KMS-11 (cell line): ENCODE measurements at regions not wholly inside any gene's neighbourhood (a gene's known extent, or its start where the extent isn't known, plus 50 kb on each side); places are given as distances from the start of the nearest gene placed in this dataset.

ENCODE experiments used
- H2AFZ ChIP-seq: fragments of 200-600 bp; sonication (generic); 2 replicates; pipeline ENCODE4 v1.6.1; 2016; ENCODE audit warnings: antibody characterized with exemption, mixed run types, low read depth
- H3K27ac ChIP-seq: fragments of 200-600 bp; sonication (generic); 2 replicates; pipeline ENCODE4 v1.6.1; 2016; ENCODE audit warnings: mild to moderate bottlenecking, mixed run types
- H3K27me3 ChIP-seq: fragments of 200-600 bp; sonication (generic); 2 replicates; pipeline ENCODE4 v1.6.1; 2017; ENCODE audit warnings: mild to moderate bottlenecking, low read depth, mixed run types, moderate library complexity; ENCODE audit not compliant: insufficient read depth
- H3K36me3 ChIP-seq: fragments of 200-600 bp; sonication (generic); 2 replicates; pipeline ENCODE4 v1.6.1; 2017; ENCODE audit warnings: mild to moderate bottlenecking, mixed run types; ENCODE audit not compliant: insufficient read depth
- H3K4me1 ChIP-seq: fragments of 200-600 bp; sonication (generic); 2 replicates; pipeline ENCODE4 v1.6.1; 2016; ENCODE audit warnings: mild to moderate bottlenecking, low read depth, mixed run types; ENCODE audit not compliant: poor library complexity, severe bottlenecking
- H3K4me2 ChIP-seq: fragments of 200-600 bp; sonication (generic); 2 replicates; pipeline ENCODE4 v1.7.0; 2016; ENCODE audit warnings: mild to moderate bottlenecking, mixed run types
- H3K4me3 ChIP-seq: fragments of 200-600 bp; sonication (generic); IDR thresholded peaks from 2 replicates; pipeline ENCODE4 v1.6.1; 2017; ENCODE audit warnings: low read depth, low read length, mixed read lengths; ENCODE audit not compliant: insufficient read depth
- H3K79me2 ChIP-seq: fragments of 200-600 bp; sonication (generic); 2 replicates; pipeline ENCODE4 v1.6.1; 2016; ENCODE audit warnings: low read depth, mixed run types; ENCODE audit not compliant: insufficient read depth
- H3K9ac ChIP-seq: fragments of 200-600 bp; sonication (generic); 2 replicates; pipeline ENCODE4 v1.6.1; 2016; ENCODE audit warnings: mild to moderate bottlenecking, mixed run types
- H4K20me1 ChIP-seq: fragments of 200-600 bp; sonication (generic); 2 replicates; pipeline ENCODE4 v1.6.1; 2016; ENCODE audit warnings: mild to moderate bottlenecking, mixed run types; ENCODE audit not compliant: insufficient read depth
- TF ChIP-seq, protein P1 (sequence below): fragments of 200-600 bp; sonication (generic); conservative IDR thresholded peaks from 2 replicates; pipeline ENCODE4 v1.6.1; 2017; ENCODE audit warnings: low read depth, mild to moderate bottlenecking, antibody characterized with exemption, low read length, moderate library complexity, mixed read lengths

DNA sequence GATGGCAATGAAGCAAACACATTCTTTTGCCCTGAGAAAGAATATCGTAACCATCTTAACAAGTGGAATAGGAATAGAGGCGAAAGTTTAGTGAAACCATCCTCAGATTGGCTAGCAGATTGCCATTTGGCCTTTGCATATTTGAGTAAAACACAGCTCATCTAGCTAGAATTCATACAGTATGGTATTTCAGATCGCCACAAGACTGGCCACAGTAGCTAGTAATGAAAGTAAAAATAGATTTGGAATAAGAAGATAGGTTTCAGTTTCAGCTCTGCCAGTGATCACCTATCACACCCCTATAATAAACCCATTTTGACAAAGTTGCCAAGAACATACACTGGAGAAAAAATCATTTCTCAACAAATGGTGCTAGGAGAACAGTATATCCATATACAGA, 294.9 kb downstream of the LRRIQ3 start:
- Histone ChIP-seq H3K27me3 (no peaks in the 10 kb centered on the region), H4K20me1 (no peaks in the 10 kb centered on the region), H3K4me1 (peaks cover 11% of the 10 kb centered on the region), H3K27ac (no peak overlapping the region), H3K36me3 (no peaks in the 10 kb centered on the region), H3K4me3 (no peak overlapping the region), H2AFZ (no peak overlapping the region), H3K4me2 (no peak overlapping the region), H3K79me2 (no peaks in the 10 kb centered on the region), H3K9ac (no peak overlapping the region)
- TF ChIP-seq, protein P1, sequence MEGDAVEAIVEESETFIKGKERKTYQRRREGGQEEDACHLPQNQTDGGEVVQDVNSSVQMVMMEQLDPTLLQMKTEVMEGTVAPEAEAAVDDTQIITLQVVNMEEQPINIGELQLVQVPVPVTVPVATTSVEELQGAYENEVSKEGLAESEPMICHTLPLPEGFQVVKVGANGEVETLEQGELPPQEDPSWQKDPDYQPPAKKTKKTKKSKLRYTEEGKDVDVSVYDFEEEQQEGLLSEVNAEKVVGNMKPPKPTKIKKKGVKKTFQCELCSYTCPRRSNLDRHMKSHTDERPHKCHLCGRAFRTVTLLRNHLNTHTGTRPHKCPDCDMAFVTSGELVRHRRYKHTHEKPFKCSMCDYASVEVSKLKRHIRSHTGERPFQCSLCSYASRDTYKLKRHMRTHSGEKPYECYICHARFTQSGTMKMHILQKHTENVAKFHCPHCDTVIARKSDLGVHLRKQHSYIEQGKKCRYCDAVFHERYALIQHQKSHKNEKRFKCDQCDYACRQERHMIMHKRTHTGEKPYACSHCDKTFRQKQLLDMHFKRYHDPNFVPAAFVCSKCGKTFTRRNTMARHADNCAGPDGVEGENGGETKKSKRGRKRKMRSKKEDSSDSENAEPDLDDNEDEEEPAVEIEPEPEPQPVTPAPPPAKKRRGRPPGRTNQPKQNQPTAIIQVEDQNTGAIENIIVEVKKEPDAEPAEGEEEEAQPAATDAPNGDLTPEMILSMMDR: no peak

DNA sequence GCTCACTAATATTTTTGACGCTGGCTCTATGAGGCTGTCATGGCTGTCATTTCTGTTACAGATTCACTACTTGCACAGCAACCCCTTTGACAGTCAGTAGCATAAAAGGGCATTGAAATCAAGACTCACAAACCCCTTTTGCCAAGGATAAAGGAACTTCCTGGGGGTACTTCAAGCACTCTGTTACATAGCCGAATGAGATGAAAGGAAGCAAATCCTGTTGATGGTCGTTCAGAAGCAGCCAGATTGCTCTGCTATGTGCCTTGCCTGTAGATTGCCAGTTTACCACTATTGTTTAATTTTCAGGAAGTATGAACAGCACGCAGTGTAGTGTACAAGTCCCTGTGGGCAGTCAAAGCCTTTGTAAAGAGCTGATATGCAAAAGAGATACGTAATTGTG, 296.2 kb downstream of the LRRIQ3 start:
- H3K79me2 ChIP-seq: no peaks in the 10 kb centered on the region
- no peaks in the 10 kb centered on the region for H3K27me3 ChIP-seq
- H3K4me3 ChIP-seq: no peak overlapping the region
- H2AFZ ChIP-seq: no peak overlapping the region
- TF ChIP-seq, protein P1: no peak
- no peak overlapping the region for H3K4me2 ChIP-seq
- H4K20me1 ChIP-seq: no peaks in the 10 kb centered on the region
- H3K36me3 ChIP-seq: no peaks in the 10 kb centered on the region
- H3K9ac ChIP-seq: no peak overlapping the region
- peaks cover 11% of the 10 kb centered on the region for H3K4me1 ChIP-seq
- no peak overlapping the region for H3K27ac ChIP-seq

DNA sequence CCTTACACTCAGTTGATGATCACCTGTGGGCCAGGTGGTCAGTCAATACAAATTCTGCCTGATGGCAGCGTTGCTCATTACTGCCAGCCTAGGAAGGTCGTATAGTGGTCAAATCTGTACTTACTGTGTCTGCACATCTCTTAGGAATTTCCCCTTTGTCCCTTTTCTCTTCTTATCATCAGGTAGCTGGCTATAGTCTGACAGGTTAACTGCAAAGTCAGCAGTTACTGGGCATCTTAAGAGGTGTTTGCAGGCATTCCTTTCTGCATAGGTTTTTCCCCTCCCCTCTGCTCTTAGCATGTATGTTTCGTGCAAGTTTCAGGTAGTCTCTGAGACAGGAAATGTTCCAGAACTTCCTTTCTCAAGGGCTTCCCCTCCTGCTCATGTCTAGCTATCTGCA, 298.7 kb downstream of the LRRIQ3 start:
- Histone ChIP-seq H3K4me2 (no peak overlapping the region), H3K9ac (no peak overlapping the region), H3K27me3 (no peaks in the 10 kb centered on the region), H3K4me1 (peaks cover 11% of the 10 kb centered on the region), H2AFZ (no peak overlapping the region), H3K36me3 (no peaks in the 10 kb centered on the region), H4K20me1 (no peaks in the 10 kb centered on the region), H3K4me3 (no peak overlapping the region), H3K27ac (no peak overlapping the region), H3K79me2 (no peaks in the 10 kb centered on the region)
- TF ChIP-seq, protein P1: no peak

DNA sequence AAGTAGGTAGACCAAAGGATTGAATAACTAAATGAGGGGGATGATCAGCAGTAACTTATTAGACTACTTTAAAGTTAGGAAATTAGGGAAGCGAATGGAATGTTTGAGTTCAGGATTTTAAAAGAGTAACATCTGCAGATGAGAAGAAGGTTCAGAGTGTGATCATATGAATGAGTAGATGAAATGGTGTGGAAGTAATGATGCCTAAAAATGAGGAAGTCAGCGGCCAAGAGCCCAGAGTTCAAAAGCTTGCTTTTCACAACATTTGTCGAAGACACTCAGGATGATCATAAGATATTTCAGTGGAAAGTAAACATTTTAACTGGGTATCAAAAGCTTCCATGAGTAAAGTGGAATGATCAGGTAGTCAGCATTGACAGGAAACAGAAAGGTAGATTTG, 299.4 kb downstream of the LRRIQ3 start:
- no peak overlapping the region for H3K9ac ChIP-seq
- no peaks in the 10 kb centered on the region for H3K36me3 ChIP-seq
- H3K27ac ChIP-seq: no peak overlapping the region
- no peak overlapping the region for H2AFZ ChIP-seq
- no peak overlapping the region for H3K4me2 ChIP-seq
- peaks cover 10% of the 10 kb centered on the region for H3K4me1 ChIP-seq
- TF ChIP-seq, protein P1: no peak
- no peaks in the 10 kb centered on the region for H4K20me1 ChIP-seq
- H3K79me2 ChIP-seq: no peaks in the 10 kb centered on the region
- H3K4me3 ChIP-seq: no peak overlapping the region
- H3K27me3 ChIP-seq: no peaks in the 10 kb centered on the region
